ENCODE measurements at regions not wholly inside any gene's neighbourhood (a gene's known extent, or its start where the extent isn't known, plus 50 kb on each side); places are given as distances from the start of the nearest gene placed in this dataset.

DNA sequence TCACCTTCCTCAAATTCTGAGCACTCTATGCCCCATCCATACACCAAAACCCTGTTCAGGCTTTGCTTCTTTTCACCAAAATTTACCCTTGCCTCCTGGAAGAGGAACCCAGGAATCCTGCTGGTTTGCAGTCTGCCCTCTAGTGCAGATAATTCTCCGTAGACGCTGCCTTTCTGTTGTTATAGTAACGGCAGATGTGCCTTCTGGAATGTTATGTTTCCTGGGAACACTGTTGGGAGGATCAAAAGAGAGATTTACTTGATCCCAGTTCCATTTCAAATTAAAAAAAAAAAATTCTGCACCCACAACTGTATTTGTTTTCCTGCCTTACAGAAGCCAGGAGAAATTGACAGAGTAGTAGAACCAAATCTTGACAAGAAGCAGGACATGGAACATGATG is 104.2 kb upstream of the RMST start (continued):
- TF ChIP-seq, protein P1, sequence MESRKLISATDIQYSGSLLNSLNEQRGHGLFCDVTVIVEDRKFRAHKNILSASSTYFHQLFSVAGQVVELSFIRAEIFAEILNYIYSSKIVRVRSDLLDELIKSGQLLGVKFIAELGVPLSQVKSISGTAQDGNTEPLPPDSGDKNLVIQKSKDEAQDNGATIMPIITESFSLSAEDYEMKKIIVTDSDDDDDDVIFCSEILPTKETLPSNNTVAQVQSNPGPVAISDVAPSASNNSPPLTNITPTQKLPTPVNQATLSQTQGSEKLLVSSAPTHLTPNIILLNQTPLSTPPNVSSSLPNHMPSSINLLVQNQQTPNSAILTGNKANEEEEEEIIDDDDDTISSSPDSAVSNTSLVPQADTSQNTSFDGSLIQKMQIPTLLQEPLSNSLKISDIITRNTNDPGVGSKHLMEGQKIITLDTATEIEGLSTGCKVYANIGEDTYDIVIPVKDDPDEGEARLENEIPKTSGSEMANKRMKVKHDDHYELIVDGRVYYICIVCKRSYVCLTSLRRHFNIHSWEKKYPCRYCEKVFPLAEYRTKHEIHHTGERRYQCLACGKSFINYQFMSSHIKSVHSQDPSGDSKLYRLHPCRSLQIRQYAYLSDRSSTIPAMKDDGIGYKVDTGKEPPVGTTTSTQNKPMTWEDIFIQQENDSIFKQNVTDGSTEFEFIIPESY (IDR thresholded peaks at IDR 0.05; ENCODE audit: extremely low read depth, insufficient replicate concordance, low read length): no peak
- TF ChIP-seq, protein P2, sequence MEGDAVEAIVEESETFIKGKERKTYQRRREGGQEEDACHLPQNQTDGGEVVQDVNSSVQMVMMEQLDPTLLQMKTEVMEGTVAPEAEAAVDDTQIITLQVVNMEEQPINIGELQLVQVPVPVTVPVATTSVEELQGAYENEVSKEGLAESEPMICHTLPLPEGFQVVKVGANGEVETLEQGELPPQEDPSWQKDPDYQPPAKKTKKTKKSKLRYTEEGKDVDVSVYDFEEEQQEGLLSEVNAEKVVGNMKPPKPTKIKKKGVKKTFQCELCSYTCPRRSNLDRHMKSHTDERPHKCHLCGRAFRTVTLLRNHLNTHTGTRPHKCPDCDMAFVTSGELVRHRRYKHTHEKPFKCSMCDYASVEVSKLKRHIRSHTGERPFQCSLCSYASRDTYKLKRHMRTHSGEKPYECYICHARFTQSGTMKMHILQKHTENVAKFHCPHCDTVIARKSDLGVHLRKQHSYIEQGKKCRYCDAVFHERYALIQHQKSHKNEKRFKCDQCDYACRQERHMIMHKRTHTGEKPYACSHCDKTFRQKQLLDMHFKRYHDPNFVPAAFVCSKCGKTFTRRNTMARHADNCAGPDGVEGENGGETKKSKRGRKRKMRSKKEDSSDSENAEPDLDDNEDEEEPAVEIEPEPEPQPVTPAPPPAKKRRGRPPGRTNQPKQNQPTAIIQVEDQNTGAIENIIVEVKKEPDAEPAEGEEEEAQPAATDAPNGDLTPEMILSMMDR (IDR thresholded peaks at IDR 0.05 in 2 of 3, conservative IDR thresholded peaks at IDR 0.05 in 1 of 3; ENCODE audit: borderline replicate concordance in 1 of 3, insufficient read depth in 1 of 3, low read depth in 2 of 3, low read length in 2 of 3): no peak
- no peak for TF ChIP-seq EZH2phosphoT487 (IDR thresholded peaks at IDR 0.05; ENCODE audit: borderline replicate concordance)

DNA sequence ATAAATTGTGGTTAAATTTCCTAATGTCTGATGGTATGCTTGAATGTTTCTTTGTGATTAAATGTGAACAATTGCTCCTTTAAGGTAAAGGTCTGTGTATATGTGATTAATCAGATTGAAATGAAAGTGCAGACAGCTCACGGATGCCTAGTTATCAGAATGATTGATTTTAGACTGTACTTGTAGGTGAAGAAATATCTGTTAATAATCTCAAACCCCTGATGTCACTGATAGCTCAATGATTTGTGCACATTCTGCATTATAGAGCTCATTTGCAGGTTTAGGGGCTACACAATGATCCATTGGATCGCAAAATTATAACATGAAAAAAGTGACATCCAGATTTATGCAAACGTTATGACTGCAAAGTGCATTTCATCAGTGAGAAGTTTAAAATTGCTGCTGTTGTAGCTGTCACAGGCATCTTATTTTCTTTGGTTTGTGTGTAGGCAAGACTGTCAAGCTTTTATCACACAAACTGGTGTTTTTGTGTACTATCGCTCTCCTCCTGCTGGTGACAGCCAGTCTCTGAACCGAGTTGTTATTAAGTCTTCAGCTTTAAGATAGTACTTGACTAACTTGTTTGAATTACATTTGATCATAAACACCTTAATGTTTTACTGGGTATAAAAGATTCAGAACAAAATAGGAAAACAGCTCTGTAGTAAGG is 103.4 kb upstream of the RMST start:
- Histone ChIP-seq H3K27me3 (ENCODE audit: insufficient read depth, low read length) (peaks cover 10% of the 10 kb centered on the region; the same call in 1 of the 2 replicates), H3K4me1 (ENCODE audit: control insufficient read depth in 1 of 2, insufficient read depth in 2 of 2, low read length in 2 of 2) (no peaks in the 10 kb centered on the region), H3K9me2 (ENCODE audit: insufficient read depth) (no peaks in the 10 kb centered on the region), H3K4me2 (ENCODE audit: low read length) (no peak overlapping the region), H3K27ac (ENCODE audit: low read depth, low read length) (no peak overlapping the region), H3K4me3 (replicated peaks in 1 of 2; ENCODE audit: low read depth in 1 of 2, low read length in 2 of 2) (no peak overlapping the region), H3K36me3 (ENCODE audit: control insufficient read depth in 1 of 2, insufficient read depth in 2 of 2, low read length in 2 of 2) (no peaks in the 10 kb centered on the region), H4K20me1 (ENCODE audit: insufficient read depth) (no peaks in the 10 kb centered on the region), H3K9me3 (ENCODE audit: control insufficient read depth in 1 of 2, insufficient read depth in 1 of 2, low read depth in 1 of 2, low read length in 2 of 2) (no peaks in the 10 kb centered on the region), H2AFZ (ENCODE audit: low read depth, low read length, poor library complexity, severe bottlenecking) (no peak overlapping the region), H3K9ac (ENCODE audit: low read length) (no peak overlapping the region), H3K79me2 (ENCODE audit: insufficient read depth, low read length) (no peaks in the 10 kb centered on the region)
- CTCF ChIA-PET: no interaction called here
- POLR2A ChIA-PET: no interaction called here
- DNase-seq (ENCODE audit: low read depth, low spot score): no peak
- BruUV-seq (replicated peaks): no TSS peak
- RAD21 ChIA-PET (ENCODE audit: low non-redundant PET in 1 of 2, low total read pairs in 2 of 2, uncharacterized antibody in 2 of 2, unreplicated experiment in 2 of 2): no interaction called here
- intact Hi-C loops (cut with micrococcal nuclease): no loop called here
- no peak for TF ChIP-seq SP1 (IDR thresholded peaks at IDR 0.05; ENCODE audit: low read depth)
- no peak for TF ChIP-seq SIN3A (IDR thresholded peaks at IDR 0.05; ENCODE audit: low read depth)
- no peak for TF ChIP-seq SRF (IDR thresholded peaks at IDR 0.05; ENCODE audit: low read depth)
- no peak for TF ChIP-seq JUND (IDR thresholded peaks at IDR 0.05)
- TF ChIP-seq ZNF274 (IDR thresholded peaks at IDR 0.05; ENCODE audit: low read depth, low read length): no peak
- TF ChIP-seq CBX3 (IDR thresholded peaks at IDR 0.05; ENCODE audit: low read depth): no peak
- TF ChIP-seq EZH2phosphoT487 (IDR thresholded peaks at IDR 0.05; ENCODE audit: borderline replicate concordance): no peak
- no peak for TF ChIP-seq POLR2AphosphoS5 (IDR thresholded peaks at IDR 0.05; ENCODE audit: low read depth, low read length)
- no peak for TF ChIP-seq ELF1 (IDR thresholded peaks at IDR 0.05; ENCODE audit: borderline replicate concordance, low read depth)
- no peak for TF ChIP-seq POLR2A (IDR thresholded peaks at IDR 0.05; ENCODE audit: borderline replicate concordance, extremely low read depth, insufficient read depth, insufficient read length)
- no peak for ATAC-seq

Data from HCT116 (cell line).